ENCODE measurements at regions not wholly inside any gene's neighbourhood (a gene's known extent, or its start where the extent isn't known, plus 50 kb on each side); places are given as distances from the start of the nearest gene placed in this dataset.

- Histone ChIP-seq H3K27ac (ENCODE audit: low read depth, low read length) (no peak overlapping the region), H4K20me1 (ENCODE audit: insufficient read depth, low read length) (no peaks in the 10 kb centered on the region), H3K36me3 (ENCODE audit: insufficient read depth, low read length) (no peaks in the 10 kb centered on the region), H3K4me1 (ENCODE audit: insufficient read depth, low read length) (no peaks in the 10 kb centered on the region), H3K4me3 (ENCODE audit: insufficient read depth, low read length) (no peak overlapping the region), H3K9me3 (ENCODE audit: low read depth, low read length) (no peaks in the 10 kb centered on the region), H3K79me2 (ENCODE audit: insufficient read depth, low read length) (no peaks in the 10 kb centered on the region), H2AFZ (ENCODE audit: low read length) (no peak overlapping the region), H3K27me3 (ENCODE audit: insufficient read depth, low read length) (peaks cover 7% of the 10 kb centered on the region), H3K4me2 (ENCODE audit: insufficient read depth, low read length) (no peak overlapping the region)
- DNase-seq (ENCODE audit: insufficient read length, low spot score, missing footprints), result no peak
- TF ChIP-seq CTCF (IDR thresholded peaks at IDR 0.05; ENCODE audit: extremely low read depth, low read depth, low read length), result no peak
Observed at GRCh38 chrX:115936008-115936407, 234.5 kb upstream of the AGTR2 start.

GRCh38 chrX:115939070-115939469, 231.5 kb upstream of the AGTR2 start:
- H3K79me2 ChIP-seq (ENCODE audit: insufficient read depth, low read length), result no peaks in the 10 kb centered on the region
- no peak overlapping the region for H3K4me3 ChIP-seq (ENCODE audit: insufficient read depth, low read length)
- H3K27ac ChIP-seq (ENCODE audit: low read depth, low read length), result no peak overlapping the region
- no peak overlapping the region for H3K4me2 ChIP-seq (ENCODE audit: insufficient read depth, low read length)
- no peaks in the 10 kb centered on the region for H3K36me3 ChIP-seq (ENCODE audit: insufficient read depth, low read length)
- no peak overlapping the region for H2AFZ ChIP-seq (ENCODE audit: low read length)
- no peaks in the 10 kb centered on the region for H3K9me3 ChIP-seq (ENCODE audit: low read depth, low read length)
- no peaks in the 10 kb centered on the region for H3K4me1 ChIP-seq (ENCODE audit: insufficient read depth, low read length)
- no peak for DNase-seq (ENCODE audit: insufficient read length, low spot score, missing footprints)
- no peak for TF ChIP-seq CTCF (IDR thresholded peaks at IDR 0.05; ENCODE audit: extremely low read depth, low read depth, low read length)
- no peaks in the 10 kb centered on the region for H4K20me1 ChIP-seq (ENCODE audit: insufficient read depth, low read length)
- peaks cover 11% of the 10 kb centered on the region for H3K27me3 ChIP-seq (ENCODE audit: insufficient read depth, low read length)

DNA sequence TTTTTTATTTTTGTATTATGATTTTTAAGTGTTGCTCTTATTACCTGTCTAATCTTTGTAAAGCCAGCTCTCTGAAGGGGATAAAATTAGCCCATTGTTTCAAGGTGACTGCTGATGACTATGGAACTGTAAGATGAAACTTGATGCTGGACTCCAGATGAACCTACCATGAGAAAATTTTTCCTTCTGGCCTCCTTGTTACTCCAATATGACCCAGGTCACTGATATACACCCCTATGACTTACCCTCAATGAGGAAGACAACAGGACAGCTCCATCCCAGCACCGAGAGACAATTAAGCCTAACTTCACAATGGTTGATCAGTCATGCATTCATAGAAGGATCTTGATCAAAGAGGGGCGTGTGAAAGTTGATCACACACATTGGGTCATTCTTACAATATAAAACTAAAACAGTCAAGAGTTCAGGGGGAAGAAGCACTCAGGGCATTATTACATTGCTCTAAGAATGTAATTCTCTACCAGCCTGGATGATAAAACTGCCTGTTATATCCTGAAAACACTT, 230.8 kb upstream of the AGTR2 start:
- Histone ChIP-seq H3K36me3 (ENCODE audit: insufficient read depth, low read length) (no peaks in the 10 kb centered on the region), H3K79me2 (ENCODE audit: insufficient read depth, low read length) (no peaks in the 10 kb centered on the region)

GRCh38 chrX:115940348-115940747, 230.2 kb upstream of the AGTR2 start:
- H3K9me3 ChIP-seq (ENCODE audit: low read depth, low read length), result no peaks in the 10 kb centered on the region
- no peaks in the 10 kb centered on the region for H3K36me3 ChIP-seq (ENCODE audit: insufficient read depth, low read length)
- no peak for TF ChIP-seq CTCF (IDR thresholded peaks at IDR 0.05; ENCODE audit: extremely low read depth, low read depth, low read length)
- H4K20me1 ChIP-seq (ENCODE audit: insufficient read depth, low read length), result no peaks in the 10 kb centered on the region
- DNase-seq (ENCODE audit: insufficient read length, low spot score, missing footprints), result no peak
- no peak overlapping the region for H3K4me2 ChIP-seq (ENCODE audit: insufficient read depth, low read length)
- no peaks in the 10 kb centered on the region for H3K79me2 ChIP-seq (ENCODE audit: insufficient read depth, low read length)
- no peak overlapping the region for H3K4me3 ChIP-seq (ENCODE audit: insufficient read depth, low read length)
- no peak overlapping the region for H2AFZ ChIP-seq (ENCODE audit: low read length)
- no peaks in the 10 kb centered on the region for H3K4me1 ChIP-seq (ENCODE audit: insufficient read depth, low read length)
- peaks cover 11% of the 10 kb centered on the region for H3K27me3 ChIP-seq (ENCODE audit: insufficient read depth, low read length)
- H3K27ac ChIP-seq (ENCODE audit: low read depth, low read length), result no peak overlapping the region

More for the DNA sequence above, 230.8 kb upstream of the AGTR2 start:
- no peak overlapping the region for H3K27ac ChIP-seq (ENCODE audit: low read depth, low read length)
- H3K4me2 ChIP-seq (ENCODE audit: insufficient read depth, low read length), result no peak overlapping the region
- TF ChIP-seq CTCF (IDR thresholded peaks at IDR 0.05; ENCODE audit: extremely low read depth, low read depth, low read length), result no peak
- no peaks in the 10 kb centered on the region for H4K20me1 ChIP-seq (ENCODE audit: insufficient read depth, low read length)
- H2AFZ ChIP-seq (ENCODE audit: low read length), result no peak overlapping the region
- peaks cover 11% of the 10 kb centered on the region for H3K27me3 ChIP-seq (ENCODE audit: insufficient read depth, low read length)
- H3K4me1 ChIP-seq (ENCODE audit: insufficient read depth, low read length), result no peaks in the 10 kb centered on the region
- H3K4me3 ChIP-seq (ENCODE audit: insufficient read depth, low read length), result no peak overlapping the region
- DNase-seq (ENCODE audit: insufficient read length, low spot score, missing footprints), result no peak
- no peaks in the 10 kb centered on the region for H3K9me3 ChIP-seq (ENCODE audit: low read depth, low read length)

All from osteoblast (primary cell).